GM19239 (cell line): ENCODE measurements at regions not wholly inside any gene's neighbourhood (a gene's known extent, or its start where the extent isn't known, plus 50 kb on each side); places are given as distances from the start of the nearest gene placed in this dataset.
"Not testable (repeated sequence)": the region's sequence is repeated elsewhere in the genome, so short reads cannot be mapped to it uniquely, and the experiment has no call there.

Source experiments
- DNase-seq: peaks from one replicate; pipeline ENCODE4 v3.0.0; 2011; ENCODE audit warnings: low spot score; ENCODE audit not compliant: insufficient read length
- FAIRE-seq: peaks from 2 replicates; lab custom pipeline; 2011; peaks lifted over from hg19 to GRCh38; lab: Jason Lieb, UNC

GRCh38 chr14:30064454-30064853 lies 136.8 kb upstream of the PRKD1 start:
- DNase-seq (no peak), FAIRE-seq (no peak)

DNA sequence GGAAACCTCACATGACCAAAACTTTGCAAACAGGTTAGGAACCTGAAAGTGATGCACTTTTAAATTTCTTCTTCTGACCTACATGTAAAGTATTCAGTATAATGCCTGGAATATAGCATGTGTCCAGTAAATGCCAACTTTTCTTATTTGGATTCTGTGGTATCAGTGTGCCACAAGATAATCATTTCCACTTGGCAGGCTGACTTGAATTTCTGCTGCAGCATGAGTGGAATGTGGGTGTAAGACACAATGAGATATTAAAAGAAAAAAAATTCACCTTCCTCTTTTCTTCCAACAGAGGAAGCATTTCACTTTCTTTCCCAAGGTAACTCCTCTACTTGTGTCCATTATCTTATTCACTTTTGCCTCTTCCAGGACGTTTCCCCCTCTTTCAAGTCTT lies 141.9 kb upstream of the PRKD1 start:
- DNase-seq (no peak), FAIRE-seq (no peak)

- not testable (repeated sequence) for FAIRE-seq, DNase-seq
Observed at GRCh38 chr14:30072454-30072853, 144.8 kb upstream of the PRKD1 start.

- FAIRE-seq (no peak), DNase-seq (no peak)
Observed at GRCh38 chr14:30077946-30078345, 150.3 kb upstream of the PRKD1 start.

DNA sequence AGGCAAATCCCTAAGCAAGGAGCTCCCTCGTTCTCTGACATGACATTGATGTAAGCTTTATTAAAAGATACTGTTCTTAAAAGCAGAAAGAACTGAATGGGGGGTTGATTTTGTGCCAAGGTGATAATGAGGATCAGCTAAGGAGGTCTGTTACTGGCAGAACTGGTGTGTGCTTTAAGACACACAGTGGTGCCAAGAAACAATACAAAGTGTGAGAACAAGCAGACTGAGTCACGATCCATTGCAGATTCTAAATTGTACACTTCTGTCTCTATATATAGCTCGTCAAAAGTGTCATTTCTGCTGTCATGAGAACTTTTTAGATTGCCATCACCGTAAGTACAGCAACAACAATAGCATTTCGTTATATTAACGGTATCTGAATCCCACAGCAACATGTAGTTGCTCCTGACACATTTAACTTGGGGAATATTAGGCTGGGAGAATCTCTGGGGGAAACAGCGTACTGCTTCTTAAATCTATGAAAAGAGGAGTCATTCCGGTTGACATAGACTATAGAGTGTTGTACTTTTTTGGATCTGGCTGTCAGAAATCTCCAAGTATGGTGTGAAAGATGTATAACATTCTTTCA lies 151.3 kb upstream of the PRKD1 start:
- DNase-seq: no peak
- FAIRE-seq: no peak

DNA sequence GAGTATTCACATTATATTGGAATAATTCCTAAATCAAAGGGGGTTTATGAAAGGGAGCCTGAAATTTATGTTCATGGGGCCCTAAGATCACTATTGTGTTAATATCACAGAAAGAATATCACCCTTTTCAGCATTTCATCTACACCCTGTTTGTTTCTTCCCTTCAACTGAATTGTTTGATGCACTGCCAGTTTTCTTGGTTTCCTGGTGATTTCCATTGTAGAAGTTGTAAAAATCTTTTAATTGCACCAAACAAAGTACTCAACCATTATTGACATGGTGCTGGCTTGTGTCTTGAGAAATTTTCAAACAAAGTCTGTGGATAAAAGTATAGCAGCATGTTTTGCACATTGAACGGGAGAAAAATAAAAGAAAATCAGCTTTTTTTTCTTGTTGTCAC lies 154.8 kb upstream of the PRKD1 start:
- no peak for DNase-seq
- no peak for FAIRE-seq

DNA sequence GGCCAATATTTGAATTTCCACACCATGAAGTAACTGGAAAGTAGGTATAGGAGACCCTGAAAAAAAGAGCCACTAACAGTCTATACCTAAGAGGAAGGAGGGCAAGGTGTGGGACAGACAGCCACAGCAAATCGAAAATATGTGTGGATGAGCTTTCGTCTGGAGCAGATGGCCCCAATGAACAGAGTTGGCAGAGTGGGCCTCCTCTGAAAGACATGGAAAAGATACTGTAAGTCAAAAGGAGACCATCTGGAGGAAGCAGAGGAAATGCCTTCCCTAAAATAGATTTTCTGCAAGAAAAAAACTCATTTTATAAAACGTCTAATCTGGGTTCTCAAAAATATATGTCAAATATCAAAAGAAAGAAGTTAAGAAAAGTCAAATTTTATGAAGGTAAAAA lies 157.2 kb upstream of the PRKD1 start:
- no peak for FAIRE-seq

GRCh38 chr14:30085943-30086342 lies 158.3 kb upstream of the PRKD1 start:
- FAIRE-seq: no peak
- no peak for DNase-seq

More for the DNA sequence above, 157.2 kb upstream of the PRKD1 start:
- DNase-seq: no peak

- no peak for DNase-seq
- no peak for FAIRE-seq
Observed at GRCh38 chr14:30088620-30089019, 161.0 kb upstream of the PRKD1 start.

GRCh38 chr14:30108975-30109700 lies 181.5 kb upstream of the PRKD1 start:
- DNase-seq (no peak), FAIRE-seq (no peak)

- FAIRE-seq (no peak), DNase-seq (no peak)
Observed at GRCh38 chr14:30114051-30114450, 186.4 kb upstream of the PRKD1 start.

DNA sequence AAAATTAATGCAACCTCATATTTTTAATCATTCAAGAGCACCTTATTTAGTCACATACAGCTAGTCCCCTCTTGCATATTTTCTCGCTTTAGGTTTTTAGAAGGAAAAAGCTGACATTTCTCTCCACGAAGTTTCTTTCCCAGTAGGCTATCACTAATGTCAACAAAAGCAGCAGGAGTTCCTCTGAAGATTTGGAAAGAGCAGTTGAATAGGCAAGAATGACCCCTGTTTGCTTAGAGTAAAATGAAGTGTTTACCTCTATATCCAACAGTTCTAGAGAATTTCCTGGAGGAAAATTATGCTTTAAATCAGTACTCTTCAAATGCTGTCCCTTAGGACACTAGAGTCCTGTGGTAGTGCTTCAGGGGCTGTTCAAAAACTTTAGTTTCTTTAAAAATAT lies 188.1 kb upstream of the PRKD1 start:
- no peak for FAIRE-seq
- DNase-seq: no peak

DNA sequence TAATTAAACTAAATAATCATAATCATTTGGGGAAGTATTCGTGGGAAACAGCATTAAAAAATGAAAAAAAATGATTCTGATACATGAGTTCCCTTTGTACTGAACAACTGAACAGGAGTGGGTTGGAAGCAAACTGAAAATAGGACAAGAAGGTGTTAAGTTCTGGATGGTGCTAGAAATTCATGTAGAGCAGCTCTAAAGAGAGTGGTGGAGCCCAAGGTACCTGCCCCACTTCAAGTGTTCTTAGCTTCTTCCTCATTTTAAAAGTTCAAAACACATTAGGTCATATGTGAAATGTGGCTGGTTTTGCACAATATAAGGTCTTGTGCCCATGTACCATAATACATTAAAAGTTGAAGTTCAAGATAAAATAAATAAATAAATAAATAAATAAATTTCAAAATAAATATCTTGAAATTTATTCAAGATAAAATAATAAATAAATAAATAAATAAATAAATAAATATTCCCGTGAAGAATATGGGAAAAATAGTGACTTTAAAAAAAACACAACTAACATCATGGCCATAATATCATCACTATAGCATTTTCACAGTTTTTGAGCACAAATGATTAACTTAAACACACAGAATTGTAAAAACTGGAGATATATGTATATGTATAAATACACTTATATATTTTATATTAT lies 191.5 kb upstream of the PRKD1 start:
- FAIRE-seq (no peak), DNase-seq (no peak)

DNA sequence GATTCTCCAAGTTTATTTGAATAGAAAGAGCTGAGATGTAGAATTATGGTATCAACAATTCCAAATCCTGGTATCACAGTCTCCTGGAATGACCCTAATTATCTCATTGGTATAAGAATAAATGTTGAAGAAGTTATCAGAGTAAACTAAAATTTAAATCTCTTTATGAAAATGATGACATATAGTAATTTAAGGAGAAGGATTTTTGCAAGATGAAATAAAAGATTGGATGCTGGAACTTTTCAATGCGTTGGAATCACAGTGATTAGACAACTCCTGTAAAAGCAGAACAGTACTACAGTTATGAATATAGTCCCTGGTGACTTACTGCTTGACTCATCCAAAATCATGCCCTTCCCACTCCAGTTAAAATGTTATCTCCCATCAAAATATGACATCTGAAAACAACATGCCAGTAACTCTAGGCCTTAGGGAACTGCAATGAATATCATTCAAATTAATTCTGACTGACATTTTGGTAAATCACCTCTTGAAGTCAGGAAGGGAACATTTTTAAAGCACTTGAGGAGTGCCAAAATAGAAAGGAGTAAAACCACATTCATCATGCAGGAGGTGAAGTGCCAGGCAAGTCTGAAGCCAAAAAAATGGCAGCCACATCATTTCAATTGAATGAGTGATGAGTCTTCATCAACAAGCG lies 197.8 kb upstream of the PRKD1 start:
- FAIRE-seq (no peak), DNase-seq (no peak)

DNA sequence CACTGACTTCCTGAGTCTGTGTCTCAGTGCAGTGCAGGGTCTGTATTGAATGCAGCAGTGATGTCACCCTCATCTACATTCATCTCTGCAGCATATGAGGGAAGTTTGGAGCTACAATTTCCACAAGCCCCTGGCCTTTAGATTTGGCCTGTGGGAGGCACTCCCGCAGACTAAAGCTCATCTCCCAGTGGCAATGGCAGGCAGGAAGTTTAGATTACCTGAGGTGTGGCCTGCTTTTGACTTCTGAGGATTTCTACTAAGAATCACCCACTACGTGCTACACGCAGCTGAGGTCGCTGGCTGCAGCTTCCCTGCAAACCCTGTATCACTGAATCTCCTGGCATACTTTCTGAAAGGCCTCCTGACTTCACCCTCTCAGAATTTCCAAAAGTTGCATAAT lies 202.2 kb upstream of the PRKD1 start:
- no peak for DNase-seq

DNA sequence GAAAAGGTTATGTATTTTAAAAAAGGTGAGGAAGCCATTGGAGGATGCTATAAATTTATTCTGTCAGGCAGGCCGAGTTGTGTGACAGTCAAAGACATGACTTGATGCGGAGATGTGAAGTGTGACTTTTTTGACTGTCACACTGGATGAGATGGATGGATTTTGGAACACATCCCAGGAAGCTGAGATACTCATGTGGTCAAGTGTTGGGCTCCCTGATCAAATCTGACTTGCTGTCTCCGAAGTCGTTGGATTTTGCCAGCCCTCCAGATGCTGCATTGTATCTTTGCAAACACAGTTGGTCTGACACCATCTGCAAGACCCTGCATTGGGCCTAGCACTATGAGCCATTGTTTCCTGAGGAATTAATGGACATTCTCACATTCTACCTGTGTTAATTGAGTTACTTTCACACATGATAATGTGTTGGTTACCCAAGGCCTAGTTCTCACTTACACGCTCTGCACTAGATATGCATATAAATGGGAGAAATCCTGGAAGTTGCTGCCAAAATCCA lies 204.0 kb upstream of the PRKD1 start:
- DNase-seq (no peak), FAIRE-seq (no peak)

More for the DNA sequence above, 202.2 kb upstream of the PRKD1 start:
- no peak for FAIRE-seq

DNA sequence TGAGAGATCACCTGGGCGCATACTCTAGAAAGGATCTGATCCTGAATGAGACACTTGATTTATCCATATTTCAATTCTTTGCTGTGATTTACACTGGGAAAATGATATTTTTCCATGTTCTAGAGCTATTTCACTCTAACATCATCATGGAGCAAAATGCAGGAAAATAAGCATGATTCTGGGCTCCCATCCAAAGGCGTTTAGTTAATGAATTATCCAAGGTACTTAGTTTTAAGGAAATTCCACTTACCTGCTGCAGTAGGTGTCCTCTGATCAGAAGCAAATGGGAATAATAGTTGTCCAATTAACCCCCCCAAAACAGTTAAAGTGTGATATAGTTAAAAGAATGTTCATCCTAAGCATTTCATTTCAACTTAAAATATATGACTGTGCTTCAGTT lies 204.5 kb upstream of the PRKD1 start:
- DNase-seq (no peak), FAIRE-seq (no peak)

DNA sequence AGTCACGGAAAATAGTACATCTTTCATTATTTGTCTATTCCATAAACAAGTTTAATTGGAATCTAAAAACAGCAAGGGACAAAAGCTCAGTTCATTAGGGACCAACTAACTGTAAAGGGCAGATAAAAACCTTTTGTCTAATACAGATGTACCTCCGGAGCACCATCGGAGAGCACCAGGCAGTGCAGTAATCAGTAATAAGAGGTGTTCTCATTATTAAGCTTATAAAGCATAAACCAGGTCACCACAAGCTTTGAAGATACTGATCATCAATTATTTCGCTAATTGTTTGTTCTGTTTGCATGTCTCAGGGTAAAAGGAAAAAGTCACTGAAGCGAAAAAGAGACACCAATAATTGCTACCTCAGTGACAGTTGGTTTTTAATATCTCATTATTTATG lies 207.3 kb upstream of the PRKD1 start:
- DNase-seq (no peak), FAIRE-seq (no peak)

DNA sequence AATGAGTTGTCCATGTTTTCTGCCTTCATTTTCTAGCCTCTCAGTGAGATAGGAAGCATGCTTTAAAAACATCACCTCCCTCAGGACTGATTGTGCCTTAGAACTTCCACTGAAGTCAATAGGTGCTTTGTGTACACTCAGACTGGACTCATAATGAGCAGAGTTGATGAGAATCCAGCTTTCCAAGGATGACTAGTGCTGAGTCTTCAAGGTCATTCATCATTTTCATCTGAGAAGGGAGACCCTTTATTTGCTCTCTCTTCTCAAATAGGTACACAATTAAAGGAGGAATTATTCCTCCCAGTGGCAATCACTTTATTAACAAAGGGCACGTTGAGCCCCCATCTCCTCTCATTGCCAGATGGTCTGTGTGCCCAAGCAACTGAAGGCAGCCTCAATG lies 210.9 kb upstream of the PRKD1 start:
- DNase-seq (no peak), FAIRE-seq (no peak)

- FAIRE-seq: no peak
- DNase-seq: no peak
Observed at GRCh38 chr14:30142216-30142615, 214.6 kb upstream of the PRKD1 start.

DNA sequence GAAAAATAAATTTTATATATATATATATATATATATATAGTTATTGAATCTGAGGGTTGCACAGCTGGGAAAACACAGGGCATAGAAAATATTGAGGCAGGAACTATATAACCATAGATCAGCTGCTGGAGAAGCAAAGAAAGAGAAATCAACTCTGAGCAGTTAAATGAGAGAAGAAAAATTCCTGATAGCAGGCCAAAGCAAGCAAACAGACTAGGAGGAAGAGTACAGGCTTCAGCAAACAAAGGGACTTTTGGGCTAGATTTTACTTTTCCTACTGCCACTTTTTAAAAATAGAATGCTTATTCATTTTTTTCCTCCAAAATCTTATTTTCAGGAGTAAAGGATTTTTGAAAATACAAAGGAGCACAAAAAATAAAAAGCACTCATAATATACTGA lies 216.0 kb upstream of the PRKD1 start:
- no peak for FAIRE-seq
- DNase-seq: no peak
